GM21423 (cell line): ENCODE measurements at regions not wholly inside any gene's neighbourhood (a gene's known extent, or its start where the extent isn't known, plus 50 kb on each side); places are given as distances from the start of the nearest gene placed in this dataset.

Experiments used
- ATAC-seq: cut with Tn5 transposase; IDR thresholded peaks from one replicate; pipeline ENCODE4 v1.9.1; 2021; ENCODE audit warnings: mild to moderate bottlenecking, moderate library complexity; ENCODE audit not compliant: unreplicated experiment

- no peak for ATAC-seq
These were observed 56.4 kb upstream of the SPOCK3 start for GRCh38 chr4:167290678-167291077.

GRCh38 chr4:167308876-167309275, 74.6 kb upstream of the SPOCK3 start:
- no peak for ATAC-seq

- ATAC-seq = no peak
These were observed 87.0 kb upstream of the SPOCK3 start for GRCh38 chr4:167321299-167321698.

GRCh38 chr4:167339781-167340180, 105.5 kb upstream of the SPOCK3 start:
- ATAC-seq = no peak

- ATAC-seq = no peak
These were observed 125.4 kb upstream of the SPOCK3 start for GRCh38 chr4:167359711-167360110.

- ATAC-seq = no peak
These were observed 145.0 kb upstream of the SPOCK3 start for GRCh38 chr4:167379076-167379835.

GRCh38 chr4:167380964-167381363, 146.7 kb upstream of the SPOCK3 start:
- no peak for ATAC-seq

GRCh38 chr4:167383291-167383690, 149.0 kb upstream of the SPOCK3 start:
- ATAC-seq = no peak

- no peak for ATAC-seq
These were observed 163.3 kb upstream of the SPOCK3 start for GRCh38 chr4:167397586-167397985.

- no peak for ATAC-seq
These were observed 164.9 kb upstream of the SPOCK3 start for GRCh38 chr4:167399201-167399600.

GRCh38 chr4:167406181-167406580, 171.9 kb upstream of the SPOCK3 start:
- no peak for ATAC-seq

GRCh38 chr4:167415461-167415860, 181.2 kb upstream of the SPOCK3 start:
- ATAC-seq = no peak

- no peak for ATAC-seq
These were observed 185.3 kb upstream of the SPOCK3 start for GRCh38 chr4:167419468-167420140.

GRCh38 chr4:167421201-167421600, 186.9 kb upstream of the SPOCK3 start:
- no peak for ATAC-seq

GRCh38 chr4:167424341-167425256, 190.3 kb upstream of the SPOCK3 start:
- ATAC-seq = no peak

- ATAC-seq = no peak
These were observed 193.9 kb upstream of the SPOCK3 start for GRCh38 chr4:167428156-167428555.

GRCh38 chr4:167431371-167431770, 197.1 kb upstream of the SPOCK3 start:
- ATAC-seq = no peak

- no peak for ATAC-seq
These were observed 201.5 kb upstream of the SPOCK3 start for GRCh38 chr4:167435786-167436185.

- ATAC-seq = no peak
These were observed 209.5 kb upstream of the SPOCK3 start for GRCh38 chr4:167443841-167444240.

- no peak for ATAC-seq
These were observed 218.7 kb upstream of the SPOCK3 start for GRCh38 chr4:167452922-167453430.

- ATAC-seq = no peak
These were observed 222.3 kb upstream of the SPOCK3 start for GRCh38 chr4:167456619-167457018.
